C4-2B (cell line): ENCODE measurements at regions not wholly inside any gene's neighbourhood (a gene's known extent, or its start where the extent isn't known, plus 50 kb on each side); places are given as distances from the start of the nearest gene placed in this dataset.

ENCODE experiments used
- H3K27ac ChIP-seq: fragments of 450-650 bp; 2 replicates; pipeline ENCODE4 v1.5.1; 2017
- ZFX ChIP-seq: fragments of 450-650 bp; IDR thresholded peaks from 2 replicates; pipeline ENCODE4 v1.6.1; 2017
- TF ChIP-seq, protein P1 (sequence below): fragments of 450-650 bp; conservative IDR thresholded peaks from 2 replicates; pipeline ENCODE4 v1.5.1; 2017; ENCODE audit warnings: mild to moderate bottlenecking

GRCh38 chr19:30120860-30121484, 178.9 kb downstream of the URI1 start:
- TF ChIP-seq, protein P1, sequence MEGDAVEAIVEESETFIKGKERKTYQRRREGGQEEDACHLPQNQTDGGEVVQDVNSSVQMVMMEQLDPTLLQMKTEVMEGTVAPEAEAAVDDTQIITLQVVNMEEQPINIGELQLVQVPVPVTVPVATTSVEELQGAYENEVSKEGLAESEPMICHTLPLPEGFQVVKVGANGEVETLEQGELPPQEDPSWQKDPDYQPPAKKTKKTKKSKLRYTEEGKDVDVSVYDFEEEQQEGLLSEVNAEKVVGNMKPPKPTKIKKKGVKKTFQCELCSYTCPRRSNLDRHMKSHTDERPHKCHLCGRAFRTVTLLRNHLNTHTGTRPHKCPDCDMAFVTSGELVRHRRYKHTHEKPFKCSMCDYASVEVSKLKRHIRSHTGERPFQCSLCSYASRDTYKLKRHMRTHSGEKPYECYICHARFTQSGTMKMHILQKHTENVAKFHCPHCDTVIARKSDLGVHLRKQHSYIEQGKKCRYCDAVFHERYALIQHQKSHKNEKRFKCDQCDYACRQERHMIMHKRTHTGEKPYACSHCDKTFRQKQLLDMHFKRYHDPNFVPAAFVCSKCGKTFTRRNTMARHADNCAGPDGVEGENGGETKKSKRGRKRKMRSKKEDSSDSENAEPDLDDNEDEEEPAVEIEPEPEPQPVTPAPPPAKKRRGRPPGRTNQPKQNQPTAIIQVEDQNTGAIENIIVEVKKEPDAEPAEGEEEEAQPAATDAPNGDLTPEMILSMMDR, result no peak
- TF ChIP-seq ZFX, result no peak
- no peak overlapping the region for H3K27ac ChIP-seq

DNA sequence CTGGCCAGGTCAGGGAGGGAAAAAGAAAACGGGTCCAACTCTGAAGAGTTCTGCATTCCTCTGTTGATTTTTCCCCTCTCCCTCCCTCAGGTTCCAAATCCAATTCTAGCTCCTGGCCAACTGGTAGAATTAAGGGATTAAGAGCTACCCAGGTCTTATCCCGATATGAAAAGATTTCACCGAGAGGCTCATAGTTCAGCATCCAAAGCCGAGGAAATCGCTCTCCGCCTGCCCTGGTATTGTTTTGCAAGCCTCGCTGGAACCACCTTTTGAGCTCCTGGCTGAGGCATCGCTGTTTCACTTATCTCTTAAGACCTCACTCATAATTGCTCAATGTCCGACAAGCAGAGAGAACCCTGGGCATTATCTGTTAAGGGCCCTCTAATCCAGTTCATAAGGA, 180.4 kb downstream of the URI1 start:
- TF ChIP-seq, protein P1, result no peak
- TF ChIP-seq ZFX, result no peak
- H3K27ac ChIP-seq, result no peak overlapping the region

DNA sequence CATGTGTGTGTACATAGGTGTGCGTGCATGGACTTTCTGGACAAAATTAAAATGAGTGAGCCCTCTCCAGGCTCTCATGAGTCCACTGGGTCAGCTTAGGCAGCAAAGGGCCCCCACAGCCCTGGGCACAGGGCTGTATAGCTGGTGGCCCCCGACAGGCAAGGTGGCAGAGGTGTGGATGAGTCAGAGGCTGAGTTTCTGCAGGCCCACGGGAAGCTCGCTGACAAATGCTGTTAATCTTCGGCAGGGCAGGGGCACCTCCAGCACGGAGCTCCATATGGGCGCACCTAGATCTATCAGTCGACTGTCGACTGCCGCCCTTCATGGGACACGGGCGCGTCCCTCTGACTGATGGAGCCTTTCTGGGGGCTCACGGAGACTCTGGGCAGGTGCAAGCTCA, 181.1 kb downstream of the URI1 start:
- H3K27ac ChIP-seq, result no peak overlapping the region
- TF ChIP-seq ZFX, result no peak
- TF ChIP-seq, protein P1, result no peak

DNA sequence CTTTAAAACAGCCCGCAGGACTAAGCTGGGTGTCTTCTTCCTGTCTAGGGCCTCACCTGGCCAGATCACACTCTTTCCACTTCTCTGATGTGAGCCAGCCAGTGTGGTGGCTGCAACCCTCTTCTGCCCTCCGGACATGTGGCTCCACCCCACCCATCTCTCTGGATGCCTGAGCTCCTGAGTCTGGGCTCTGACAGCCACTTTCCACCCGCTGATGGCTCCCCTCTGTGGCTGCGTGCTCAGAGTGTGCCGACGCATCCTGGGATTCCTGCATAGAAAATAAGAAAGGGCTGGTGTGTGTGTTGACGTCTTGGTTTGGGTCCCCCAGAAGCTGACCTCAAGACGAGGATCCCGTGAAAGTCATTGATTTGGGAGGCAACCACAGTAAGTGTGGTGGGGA, 181.6 kb downstream of the URI1 start:
- TF ChIP-seq, protein P1, result no peak
- TF ChIP-seq ZFX, result no peak

DNA sequence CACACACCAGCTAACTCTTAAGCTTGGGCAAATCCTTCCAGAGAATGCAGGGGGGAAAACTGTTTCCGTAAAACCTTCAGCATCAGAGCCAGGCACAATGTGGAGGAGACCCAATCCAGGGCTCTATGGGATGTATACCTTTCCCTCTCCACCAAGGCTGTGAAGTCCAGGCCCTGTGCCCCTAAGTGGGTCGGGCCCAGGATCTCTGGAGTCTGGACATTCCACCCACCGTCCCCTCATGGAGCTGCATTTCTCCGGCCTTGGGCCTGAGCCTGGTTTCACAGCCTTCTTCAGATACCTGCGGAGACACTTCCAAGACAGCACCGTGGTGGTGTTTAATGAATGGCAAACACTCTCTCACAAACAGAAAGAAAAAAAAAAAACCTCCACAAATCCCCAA, 186.2 kb downstream of the URI1 start:
- TF ChIP-seq, protein P1, result no peak
- no peak for TF ChIP-seq ZFX
- H3K27ac ChIP-seq, result no peak overlapping the region

More for the DNA sequence above, 181.6 kb downstream of the URI1 start:
- no peak overlapping the region for H3K27ac ChIP-seq

- H3K27ac ChIP-seq, result no peak overlapping the region
- TF ChIP-seq, protein P1, result no peak
- TF ChIP-seq ZFX, result no peak
These were observed 188.5 kb downstream of the URI1 start for GRCh38 chr19:30130356-30131122.

GRCh38 chr19:30131246-30131645, 189.2 kb downstream of the URI1 start:
- no peak overlapping the region for H3K27ac ChIP-seq
- TF ChIP-seq, protein P1, result no peak
- no peak for TF ChIP-seq ZFX
